NCI-H2081 treated with DMSO at 0.1 percent for 48 hours (cell line): ENCODE measurements at regions not wholly inside any gene's neighbourhood (a gene's known extent, or its start where the extent isn't known, plus 50 kb on each side); places are given as distances from the start of the nearest gene placed in this dataset.
"Not testable (repeated sequence)": the region's sequence is repeated elsewhere in the genome, so short reads cannot be mapped to it uniquely, and the experiment has no call there.

Experiments
- DNase-seq: peaks from one replicate; lab custom pipeline; 2025; lab: John Stamatoyannopoulos, UW

- DNase-seq = no peak
Measured at GRCh38 chr7:86012971-86013370, 630.7 kb upstream of the GRM3 start.

- no peak for DNase-seq
Measured at GRCh38 chr7:86008898-86009297, 634.8 kb upstream of the GRM3 start.

DNA sequence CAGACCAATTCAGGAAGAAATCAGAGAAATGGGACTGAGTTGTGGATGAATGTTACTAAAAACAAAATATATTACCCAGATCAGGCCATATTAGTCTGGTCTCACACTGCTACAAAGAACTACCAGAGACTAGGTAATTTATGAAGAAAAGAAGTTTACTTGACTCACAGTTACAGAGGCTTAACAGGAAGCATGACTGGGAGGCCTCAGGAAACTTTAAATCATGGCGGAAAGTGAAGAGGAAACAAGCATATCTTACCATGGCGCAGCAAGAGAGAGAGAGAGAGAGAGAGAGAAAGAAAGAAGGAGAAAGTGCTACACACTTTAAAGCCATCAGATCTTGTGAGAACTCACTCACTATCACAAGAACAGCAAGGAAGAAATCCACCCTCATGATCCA lies 636.8 kb upstream of the GRM3 start:
- DNase-seq = no peak

- no peak for DNase-seq
Measured at GRCh38 chr7:86002858-86003257, 640.9 kb upstream of the GRM3 start.

DNA sequence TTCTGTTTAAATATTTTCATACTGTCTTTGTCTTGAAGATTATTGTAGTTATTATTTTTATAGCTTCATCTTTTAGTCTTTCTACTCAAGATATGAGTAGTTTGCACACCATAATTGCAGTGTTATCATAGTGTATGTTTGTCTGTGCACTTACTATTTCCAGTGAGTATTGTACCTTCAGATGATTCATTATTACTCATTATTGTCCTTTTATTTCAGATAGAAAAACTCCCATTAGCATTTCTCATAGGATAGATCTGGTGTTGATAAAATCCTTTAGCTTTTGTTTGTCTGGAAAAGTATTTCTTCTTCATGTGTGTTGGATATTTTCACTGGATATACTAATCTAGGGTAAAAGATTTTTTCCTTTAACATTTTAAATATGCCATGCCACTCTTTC lies 646.2 kb upstream of the GRM3 start:
- DNase-seq = no peak

GRCh38 chr7:85995101-85995500 lies 648.6 kb upstream of the GRM3 start:
- no peak for DNase-seq

GRCh38 chr7:85980740-85981139 lies 663.0 kb upstream of the GRM3 start:
- no peak for DNase-seq

- no peak for DNase-seq
Measured at GRCh38 chr7:85974176-85974575, 669.5 kb upstream of the GRM3 start.

DNA sequence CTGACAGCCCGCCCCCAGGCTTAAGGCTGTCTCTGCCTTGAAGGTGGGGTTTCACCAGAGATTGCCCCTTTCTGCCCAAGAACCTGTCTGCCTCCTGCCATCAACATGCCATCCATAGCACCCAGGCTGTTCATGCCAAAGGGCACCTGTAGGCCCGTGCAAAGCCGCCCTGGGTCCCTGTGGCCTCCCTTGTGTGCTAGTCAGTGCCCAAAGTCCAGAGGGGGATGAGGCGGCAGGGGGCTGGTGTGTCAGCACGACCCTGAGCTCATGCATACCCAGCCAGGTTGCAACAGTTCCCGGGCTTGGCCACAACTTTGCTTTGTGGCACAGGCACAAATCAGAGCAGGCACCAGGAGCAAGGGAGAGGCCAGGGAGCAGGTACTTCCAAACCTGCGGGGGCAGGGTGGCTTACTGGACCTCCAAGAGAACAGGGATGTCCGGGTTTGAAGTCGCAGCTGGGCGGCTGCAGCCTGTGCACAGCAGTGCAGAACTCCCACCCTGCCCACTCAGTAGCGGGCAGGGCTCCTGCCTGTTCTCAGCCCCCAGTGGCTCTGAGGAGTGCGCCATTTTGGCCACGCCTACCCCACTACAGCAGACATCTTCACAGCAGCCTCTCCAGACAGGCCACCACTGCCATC lies 671.1 kb upstream of the GRM3 start:
- DNase-seq = no peak

DNA sequence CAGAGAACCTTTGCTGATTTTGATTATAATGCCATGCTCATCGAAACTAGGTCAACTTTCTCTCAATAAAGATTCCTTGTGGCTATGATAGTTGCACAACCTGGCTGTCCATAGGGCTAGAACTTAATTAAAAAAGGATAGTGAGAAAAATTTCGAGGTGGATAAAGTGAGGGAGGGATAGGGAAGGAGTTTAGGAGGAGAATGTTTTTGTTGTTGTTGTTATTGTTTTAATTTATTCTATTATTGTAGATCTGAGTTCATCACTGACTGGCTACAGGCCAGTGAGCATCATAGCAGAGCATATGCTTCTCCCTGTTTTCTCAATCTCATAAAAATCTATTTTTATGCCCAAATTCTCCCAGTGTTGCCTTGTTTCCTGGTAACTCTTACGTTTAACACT lies 688.7 kb upstream of the GRM3 start:
- no peak for DNase-seq

DNA sequence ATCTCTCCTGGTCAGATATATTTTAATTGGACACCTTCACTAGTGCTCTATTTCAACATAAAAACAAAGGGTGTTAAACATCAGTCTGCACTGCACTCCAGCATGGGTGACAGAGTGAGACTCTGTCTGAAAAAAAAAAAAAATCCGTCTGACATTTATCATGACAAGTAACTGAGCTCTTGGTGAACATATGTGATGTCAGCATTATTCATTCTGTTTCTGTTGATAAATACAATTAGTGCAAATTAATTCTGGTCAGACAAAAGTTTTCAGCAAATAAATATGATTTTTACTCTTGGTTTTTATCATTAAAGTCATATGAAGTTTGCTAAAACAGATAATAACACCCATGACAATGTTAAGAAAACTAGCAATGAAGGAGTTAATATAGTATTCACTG lies 692.8 kb upstream of the GRM3 start:
- DNase-seq = no peak

- no peak for DNase-seq
Measured at GRCh38 chr7:85950418-85950817, 693.3 kb upstream of the GRM3 start.

DNA sequence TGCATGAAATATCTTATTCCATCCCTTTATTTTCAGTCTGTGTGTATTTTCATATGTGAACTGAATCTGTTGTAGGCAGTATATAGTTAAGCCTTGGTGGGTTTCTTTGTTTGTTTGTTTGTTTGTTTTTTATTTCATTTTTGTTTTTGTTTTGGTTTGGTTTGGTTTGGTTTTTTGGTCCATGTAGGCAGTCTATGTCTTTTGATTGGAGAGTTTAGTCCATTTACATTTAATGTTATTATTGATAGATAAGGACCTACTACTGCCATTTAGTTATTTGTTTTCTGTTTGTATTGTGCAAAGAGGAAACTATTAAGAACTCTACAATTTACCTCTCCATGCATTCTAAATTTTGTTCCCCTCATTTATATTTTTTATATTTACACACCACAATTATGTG lies 695.9 kb upstream of the GRM3 start:
- no peak for DNase-seq

DNA sequence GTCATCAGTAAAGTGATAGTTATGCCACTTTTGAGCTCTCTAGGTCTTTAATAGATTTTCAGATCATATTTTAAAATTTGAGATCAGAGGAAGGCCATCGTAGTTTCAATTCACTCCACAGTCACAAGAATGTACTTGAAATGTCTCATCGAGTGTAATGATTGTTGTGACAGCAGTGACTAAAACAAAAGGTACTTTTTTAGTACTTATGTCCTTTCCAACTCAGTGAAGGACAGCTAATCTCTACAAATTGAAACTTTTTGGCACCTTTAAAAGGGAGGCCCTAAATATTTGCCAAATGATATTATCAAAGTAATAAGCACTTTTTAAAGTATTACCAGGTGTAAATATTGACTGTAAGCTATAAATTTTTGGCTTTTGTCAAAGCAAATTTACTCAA lies 702.9 kb upstream of the GRM3 start:
- DNase-seq = no peak

DNA sequence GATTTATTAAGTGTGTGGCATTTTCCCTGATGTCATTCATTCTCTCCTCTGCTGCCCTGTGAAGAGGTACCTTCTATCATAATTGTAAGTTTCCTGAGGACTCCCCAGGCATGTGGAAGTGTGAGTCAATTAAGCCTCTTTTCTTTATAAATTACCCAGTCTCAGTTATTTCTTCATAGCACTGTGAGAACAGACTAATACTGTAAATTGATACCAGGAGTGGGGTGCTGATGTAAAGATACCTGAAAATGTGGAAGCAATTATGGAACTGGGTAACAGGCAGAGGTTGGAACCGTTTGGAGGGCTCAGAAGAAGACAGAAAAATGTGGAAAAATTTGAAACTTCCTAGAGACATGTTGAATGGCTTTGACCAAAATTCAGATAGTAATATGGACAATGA lies 711.8 kb upstream of the GRM3 start:
- DNase-seq = no peak

- DNase-seq = no peak
Measured at GRCh38 chr7:85928500-85928899, 715.2 kb upstream of the GRM3 start.

DNA sequence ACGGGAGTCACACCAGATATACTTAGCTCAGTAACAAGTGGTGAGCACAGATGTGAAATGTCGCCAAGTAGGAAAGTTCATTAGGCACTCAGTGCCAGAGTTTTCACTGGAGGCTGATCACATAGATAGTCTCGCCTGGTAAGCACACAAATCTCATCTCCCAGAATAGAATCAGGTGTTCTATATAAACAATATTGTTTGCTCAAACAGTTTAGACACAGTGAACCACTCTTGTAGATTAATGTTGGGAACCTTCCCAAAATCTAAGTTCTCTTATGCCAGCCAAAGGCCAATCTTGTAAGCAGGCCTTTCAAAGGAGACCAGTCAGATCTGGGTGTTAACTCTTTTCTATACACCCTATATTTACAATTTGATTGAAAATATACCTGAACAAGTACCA lies 716.5 kb upstream of the GRM3 start:
- DNase-seq = no peak

DNA sequence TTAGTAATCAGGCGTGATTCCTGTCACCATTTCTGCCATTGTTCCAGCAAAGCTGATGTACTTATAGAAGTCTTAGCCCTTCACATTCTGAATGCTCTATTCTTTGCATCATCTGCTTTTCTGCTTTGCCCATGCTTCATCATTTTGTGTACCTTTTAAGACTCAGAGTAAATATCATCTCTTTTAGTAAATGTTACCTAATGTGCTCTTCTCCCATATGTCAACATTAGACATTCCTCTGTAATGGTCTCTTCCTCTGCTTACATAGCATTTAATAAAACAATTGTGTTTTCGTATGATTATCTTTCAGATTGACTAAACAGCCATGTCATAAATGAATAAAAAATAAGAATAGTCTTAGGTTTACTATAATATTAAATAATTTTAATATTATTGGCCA lies 719.6 kb upstream of the GRM3 start:
- no peak for DNase-seq

- DNase-seq = no peak
Measured at GRCh38 chr7:85916016-85916415, 727.7 kb upstream of the GRM3 start.

DNA sequence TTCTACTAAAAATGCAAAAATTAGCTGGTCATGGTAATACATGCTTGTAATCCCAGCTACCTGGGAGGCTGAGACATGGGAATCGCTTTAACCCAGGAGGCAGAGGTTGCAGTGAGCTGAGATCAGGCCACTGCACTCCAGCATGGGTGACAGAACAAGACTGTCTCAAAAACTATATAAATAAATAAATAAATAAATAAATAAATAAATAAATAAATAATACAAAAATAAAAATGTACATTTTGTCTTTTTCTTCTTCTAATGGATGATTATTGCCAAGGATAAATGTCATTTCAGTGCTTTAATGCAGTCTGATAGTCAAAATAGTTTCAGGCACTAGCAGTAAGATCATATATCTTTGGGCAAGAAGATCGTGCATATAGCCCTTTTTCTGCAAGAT lies 727.6 kb upstream of the SEMA3D start:
- no peak for DNase-seq

DNA sequence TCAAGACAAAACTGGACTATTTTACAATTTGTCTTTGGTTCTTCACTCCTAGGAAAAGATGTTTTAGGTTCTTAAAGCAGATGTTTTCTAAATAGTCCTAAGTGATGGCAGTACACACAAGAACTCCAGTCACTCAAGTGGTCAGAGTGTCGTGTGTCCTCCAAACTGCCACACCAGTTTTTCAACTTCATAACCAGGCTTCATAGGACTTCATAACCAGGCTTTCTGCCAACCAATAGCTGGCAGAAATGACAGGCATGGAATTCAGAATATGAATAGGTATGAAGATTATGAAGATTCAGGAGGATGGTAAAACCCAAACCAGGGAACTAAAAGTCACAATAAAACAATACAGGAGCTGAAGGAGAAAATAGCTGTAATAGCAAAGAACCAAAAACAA lies 721.2 kb upstream of the SEMA3D start:
- no peak for DNase-seq

GRCh38 chr7:85897967-85898366 lies 711.1 kb upstream of the SEMA3D start:
- no peak for DNase-seq

GRCh38 chr7:85896531-85896930 lies 709.7 kb upstream of the SEMA3D start:
- DNase-seq = no peak

- DNase-seq = no peak
Measured at GRCh38 chr7:85895835-85896234, 709.0 kb upstream of the SEMA3D start.

GRCh38 chr7:85891900-85892299 lies 705.0 kb upstream of the SEMA3D start:
- not testable (repeated sequence) for DNase-seq
